ENCODE measurements at regions not wholly inside any gene's neighbourhood (a gene's known extent, or its start where the extent isn't known, plus 50 kb on each side); places are given as distances from the start of the nearest gene placed in this dataset.

DNA sequence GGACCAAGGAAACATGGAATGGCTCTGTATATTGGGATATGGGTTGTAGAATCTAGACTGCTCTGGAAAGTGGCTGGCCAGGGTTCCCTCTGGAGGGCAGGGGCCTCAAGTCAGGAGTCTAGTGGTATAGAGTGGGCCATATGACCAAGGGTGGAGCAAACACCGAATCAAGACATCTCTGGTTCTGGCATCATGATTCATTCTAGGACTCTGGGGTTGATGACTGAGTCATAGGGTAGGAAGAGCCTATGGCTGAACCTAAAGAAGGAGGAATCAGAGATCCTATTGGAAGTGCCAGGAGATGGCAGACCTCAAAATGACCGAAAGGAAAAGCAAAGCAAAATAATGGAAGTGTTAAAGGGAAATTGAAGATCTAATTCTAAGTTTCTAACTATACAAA, 356.4 kb upstream of the PRICKLE1 start:
- no peak overlapping the region for H2AK5ac ChIP-seq (ENCODE audit: low read length, severe bottlenecking)
- H2BK15ac ChIP-seq (ENCODE audit: low read depth, poor library complexity, severe bottlenecking): no peak overlapping the region
- DNase-seq: no peak
- no peak overlapping the region for H4K91ac ChIP-seq (ENCODE audit: low read length)
- no peak overlapping the region for H2BK120ac ChIP-seq (ENCODE audit: low read depth, low read length)
- no peak overlapping the region for H3K14ac ChIP-seq (ENCODE audit: low read length in 2 of 2)
- no peak overlapping the region for H3K4me3 ChIP-seq (ENCODE audit: insufficient read depth in 1 of 2, low read depth in 1 of 2, low read length in 2 of 2)
- H4K8ac ChIP-seq (ENCODE audit: low read length): no peak overlapping the region
- H3K9ac ChIP-seq (ENCODE audit: low read length): no peak overlapping the region
- H2BK12ac ChIP-seq (ENCODE audit: low read length in 2 of 2): no peak overlapping the region
- H3K23ac ChIP-seq (ENCODE audit: low read length in 2 of 2): no peak overlapping the region
- no peak overlapping the region for H2BK5ac ChIP-seq (ENCODE audit: low read depth, low read length, poor library complexity, severe bottlenecking)
- H3K4me2 ChIP-seq (ENCODE audit: low read length, poor library complexity, severe bottlenecking): no peak overlapping the region
- no peaks in the 10 kb centered on the region for H3K36me3 ChIP-seq (ENCODE audit: control insufficient read depth in 1 of 2, insufficient read depth in 2 of 2, low read depth in 1 of 2, low read length in 2 of 2)
- H3K27me3 ChIP-seq (ENCODE audit: control insufficient read depth in 1 of 2, insufficient read depth in 1 of 2, low read length in 2 of 2): no peaks in the 10 kb centered on the region
- H3K9me3 ChIP-seq (ENCODE audit: control insufficient read depth, low read length): peaks cover 25% of the 10 kb centered on the region
- no peaks in the 10 kb centered on the region for H3K4me1 ChIP-seq (ENCODE audit: control insufficient read depth, insufficient read depth, low read depth, low read length)
- no peak overlapping the region for H3K18ac ChIP-seq (ENCODE audit: low read depth in 1 of 2, low read length in 2 of 2)
- no peak overlapping the region for H2AFZ ChIP-seq (ENCODE audit: low read depth, low read length)
- H3K79me1 ChIP-seq (replicated peaks; ENCODE audit: low read length, poor library complexity, severe bottlenecking): no peaks in the 10 kb centered on the region
- WGBS: 90% methylated on average over 2 of the region's 2 CpGs
- no peak overlapping the region for H3K27ac ChIP-seq (ENCODE audit: low read length, poor library complexity, severe bottlenecking)
- H3K4ac ChIP-seq (ENCODE audit: low read depth in 1 of 2, low read length in 2 of 2): no peak overlapping the region

GRCh38 chr12:42944516-42944915, 355.0 kb upstream of the PRICKLE1 start:
- H2BK5ac ChIP-seq (ENCODE audit: low read depth, low read length, poor library complexity, severe bottlenecking): no peak overlapping the region
- H3K14ac ChIP-seq (ENCODE audit: low read length in 2 of 2): no peak overlapping the region
- H3K36me3 ChIP-seq (ENCODE audit: control insufficient read depth in 1 of 2, insufficient read depth in 2 of 2, low read depth in 1 of 2, low read length in 2 of 2): no peaks in the 10 kb centered on the region
- no peak overlapping the region for H4K8ac ChIP-seq (ENCODE audit: low read length)
- no peak overlapping the region for H4K91ac ChIP-seq (ENCODE audit: low read length)
- no peak overlapping the region for H3K18ac ChIP-seq (ENCODE audit: low read depth in 1 of 2, low read length in 2 of 2)
- H2AFZ ChIP-seq (ENCODE audit: low read depth, low read length): no peak overlapping the region
- no peak overlapping the region for H3K4me2 ChIP-seq (ENCODE audit: low read length, poor library complexity, severe bottlenecking)
- peaks cover 34% of the 10 kb centered on the region for H3K9me3 ChIP-seq (ENCODE audit: control insufficient read depth, low read length)
- H3K9ac ChIP-seq (ENCODE audit: low read length): no peak overlapping the region
- H3K4me3 ChIP-seq (ENCODE audit: insufficient read depth in 1 of 2, low read depth in 1 of 2, low read length in 2 of 2): no peak overlapping the region
- H2BK15ac ChIP-seq (ENCODE audit: low read depth, poor library complexity, severe bottlenecking): no peak overlapping the region
- H2BK120ac ChIP-seq (ENCODE audit: low read depth, low read length): no peak overlapping the region
- no peak overlapping the region for H3K27ac ChIP-seq (ENCODE audit: low read length, poor library complexity, severe bottlenecking)
- WGBS: 96% methylated on average over 1 of the region's 2 CpGs
- no peak overlapping the region for H2AK5ac ChIP-seq (ENCODE audit: low read length, severe bottlenecking)
- H3K23ac ChIP-seq (ENCODE audit: low read length in 2 of 2): no peak overlapping the region
- no peak overlapping the region for H2BK12ac ChIP-seq (ENCODE audit: low read length in 2 of 2)
- DNase-seq: no peak
- no peaks in the 10 kb centered on the region for H3K79me1 ChIP-seq (replicated peaks; ENCODE audit: low read length, poor library complexity, severe bottlenecking)
- H3K4ac ChIP-seq (ENCODE audit: low read depth in 1 of 2, low read length in 2 of 2): no peak overlapping the region
- H3K4me1 ChIP-seq (ENCODE audit: control insufficient read depth, insufficient read depth, low read depth, low read length): no peaks in the 10 kb centered on the region
- no peaks in the 10 kb centered on the region for H3K27me3 ChIP-seq (ENCODE audit: control insufficient read depth in 1 of 2, insufficient read depth in 1 of 2, low read length in 2 of 2)

DNA sequence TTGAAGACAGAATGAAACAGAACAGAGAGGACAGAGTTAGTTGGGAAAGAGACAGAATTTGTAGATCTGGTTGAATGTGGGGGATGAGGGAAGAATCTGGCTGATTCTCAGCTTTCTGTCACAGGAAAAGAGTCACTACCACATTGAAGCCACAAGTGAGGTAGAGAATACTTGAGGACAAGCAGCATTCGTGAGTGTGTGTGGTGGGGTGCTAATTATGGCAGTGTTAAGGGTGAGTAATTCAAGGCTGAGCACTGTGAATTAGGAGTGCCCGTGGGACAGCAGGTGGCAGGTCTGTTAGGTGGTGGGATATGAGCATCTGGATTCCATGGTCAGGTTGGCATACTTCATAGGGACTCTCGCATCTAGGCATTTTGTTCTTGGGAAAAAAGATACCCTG, 347.4 kb upstream of the PRICKLE1 start:
- no peak overlapping the region for H2BK120ac ChIP-seq (ENCODE audit: low read depth, low read length)
- peak overlapping the region in 1 of 2 experiments; percentile 4 for H3K18ac ChIP-seq (ENCODE audit: low read depth in 1 of 2, low read length in 2 of 2)
- H3K36me3 ChIP-seq (ENCODE audit: control insufficient read depth in 1 of 2, insufficient read depth in 2 of 2, low read depth in 1 of 2, low read length in 2 of 2): no peaks in the 10 kb centered on the region
- no peak overlapping the region for H3K4me2 ChIP-seq (ENCODE audit: low read length, poor library complexity, severe bottlenecking)
- H3K14ac ChIP-seq (ENCODE audit: low read length in 2 of 2): peak overlapping the region in 1 of 2 experiments; percentile 9
- H4K91ac ChIP-seq (ENCODE audit: low read length): no peak overlapping the region
- no peak overlapping the region for H3K23ac ChIP-seq (ENCODE audit: low read length in 2 of 2)
- no peak overlapping the region for H4K8ac ChIP-seq (ENCODE audit: low read length)
- no peak overlapping the region for H2BK5ac ChIP-seq (ENCODE audit: low read depth, low read length, poor library complexity, severe bottlenecking)
- 62% methylated on average over 2 of the region's 3 CpGs for WGBS
- no peak overlapping the region for H3K27ac ChIP-seq (ENCODE audit: low read length, poor library complexity, severe bottlenecking)
- no peaks in the 10 kb centered on the region for H3K4me1 ChIP-seq (ENCODE audit: control insufficient read depth, insufficient read depth, low read depth, low read length)
- H3K79me1 ChIP-seq (replicated peaks; ENCODE audit: low read length, poor library complexity, severe bottlenecking): no peaks in the 10 kb centered on the region
- H2BK15ac ChIP-seq (ENCODE audit: low read depth, poor library complexity, severe bottlenecking): no peak overlapping the region
- peaks cover 26% of the 10 kb centered on the region for H3K9me3 ChIP-seq (ENCODE audit: control insufficient read depth, low read length)
- H2BK12ac ChIP-seq (ENCODE audit: low read length in 2 of 2): no peak overlapping the region
- no peak overlapping the region for H3K4ac ChIP-seq (ENCODE audit: low read depth in 1 of 2, low read length in 2 of 2)
- no peaks in the 10 kb centered on the region for H3K27me3 ChIP-seq (ENCODE audit: control insufficient read depth in 1 of 2, insufficient read depth in 1 of 2, low read length in 2 of 2)
- H3K9ac ChIP-seq (ENCODE audit: low read length): no peak overlapping the region
- H3K4me3 ChIP-seq (ENCODE audit: insufficient read depth in 1 of 2, low read depth in 1 of 2, low read length in 2 of 2): no peak overlapping the region
- no peak overlapping the region for H2AFZ ChIP-seq (ENCODE audit: low read depth, low read length)
- no peak overlapping the region for H2AK5ac ChIP-seq (ENCODE audit: low read length, severe bottlenecking)
- DNase-seq: no peak

GRCh38 chr12:42936260-42936659, 346.7 kb upstream of the PRICKLE1 start:
- Histone ChIP-seq H3K14ac (ENCODE audit: low read length in 2 of 2) (no peak overlapping the region), H2BK15ac (ENCODE audit: low read depth, poor library complexity, severe bottlenecking) (no peak overlapping the region), H3K4ac (ENCODE audit: low read depth in 1 of 2, low read length in 2 of 2) (no peak overlapping the region), H3K18ac (ENCODE audit: low read depth in 1 of 2, low read length in 2 of 2) (no peak overlapping the region), H3K23ac (ENCODE audit: low read length in 2 of 2) (no peak overlapping the region), H2BK12ac (ENCODE audit: low read length in 2 of 2) (no peak overlapping the region), H3K4me1 (ENCODE audit: control insufficient read depth, insufficient read depth, low read depth, low read length) (no peaks in the 10 kb centered on the region), H3K9me3 (ENCODE audit: control insufficient read depth, low read length) (peaks cover 21% of the 10 kb centered on the region), H3K79me1 (replicated peaks; ENCODE audit: low read length, poor library complexity, severe bottlenecking) (no peaks in the 10 kb centered on the region), H2BK120ac (ENCODE audit: low read depth, low read length) (no peak overlapping the region), H3K4me3 (ENCODE audit: insufficient read depth in 1 of 2, low read depth in 1 of 2, low read length in 2 of 2) (no peak overlapping the region), H3K36me3 (ENCODE audit: control insufficient read depth in 1 of 2, insufficient read depth in 2 of 2, low read depth in 1 of 2, low read length in 2 of 2) (no peaks in the 10 kb centered on the region), H2AFZ (ENCODE audit: low read depth, low read length) (no peak overlapping the region), H3K4me2 (ENCODE audit: low read length, poor library complexity, severe bottlenecking) (no peak overlapping the region), H4K8ac (ENCODE audit: low read length) (no peak overlapping the region), H3K9ac (ENCODE audit: low read length) (no peak overlapping the region), H2AK5ac (ENCODE audit: low read length, severe bottlenecking) (no peak overlapping the region), H3K27ac (ENCODE audit: low read length, poor library complexity, severe bottlenecking) (no peak overlapping the region), H4K91ac (ENCODE audit: low read length) (no peak overlapping the region), H2BK5ac (ENCODE audit: low read depth, low read length, poor library complexity, severe bottlenecking) (no peak overlapping the region), H3K27me3 (ENCODE audit: control insufficient read depth in 1 of 2, insufficient read depth in 1 of 2, low read length in 2 of 2) (no peaks in the 10 kb centered on the region)
- DNase-seq: no peak
- WGBS: 100% methylated on average over 1 of the region's 1 CpG
